ENCODE measurements at regions not wholly inside any gene's neighbourhood (a gene's known extent, or its start where the extent isn't known, plus 50 kb on each side); places are given as distances from the start of the nearest gene placed in this dataset.
"Not testable (repeated sequence)": the region's sequence is repeated elsewhere in the genome, so short reads cannot be mapped to it uniquely, and the experiment has no call there.

- H3K36me3 Mint-ChIP-seq (ENCODE audit: low read depth), result not testable (repeated sequence)
Measured at GRCh38 chr18:22602456-22602855, 184.7 kb upstream of the CTAGE1 start.

GRCh38 chr18:22603902-22604301, 186.2 kb upstream of the CTAGE1 start:
- Mint-ChIP-seq H3K9me3 (peaks cover 4% of the 10 kb centered on the region), H3K4me1 (ENCODE audit: low read depth) (no peaks in the 10 kb centered on the region), H3K27ac (no peak overlapping the region), H3K36me3 (ENCODE audit: low read depth) (no peaks in the 10 kb centered on the region), H3K27me3 (peaks cover 11% of the 10 kb centered on the region), H3K4me3 (no peak overlapping the region)

More at GRCh38 chr18:22602456-22602855, 184.7 kb upstream of the CTAGE1 start:
- not testable (repeated sequence) for H3K9me3 Mint-ChIP-seq; H3K4me3 Mint-ChIP-seq; H3K4me1 Mint-ChIP-seq (ENCODE audit: low read depth); H3K27ac Mint-ChIP-seq
- H3K27me3 Mint-ChIP-seq, result peaks cover 11% of the 10 kb centered on the region

GRCh38 chr18:22604390-22604985, 186.8 kb upstream of the CTAGE1 start:
- no peak overlapping the region for H3K27ac Mint-ChIP-seq
- no peaks in the 10 kb centered on the region for H3K36me3 Mint-ChIP-seq (ENCODE audit: low read depth)
- H3K27me3 Mint-ChIP-seq, result peaks cover 7% of the 10 kb centered on the region

GRCh38 chr18:22604986-22605421, 187.3 kb upstream of the CTAGE1 start:
- Mint-ChIP-seq H3K4me3 (no peak overlapping the region), H3K4me1 (ENCODE audit: low read depth) (no peaks in the 10 kb centered on the region), H3K27ac (no peak overlapping the region), H3K36me3 (ENCODE audit: low read depth) (no peaks in the 10 kb centered on the region), H3K9me3 (no peaks in the 10 kb centered on the region), H3K27me3 (peaks cover 7% of the 10 kb centered on the region)

More at GRCh38 chr18:22604390-22604985, 186.8 kb upstream of the CTAGE1 start:
- Mint-ChIP-seq H3K9me3 (no peaks in the 10 kb centered on the region), H3K4me3 (no peak overlapping the region), H3K4me1 (ENCODE audit: low read depth) (no peaks in the 10 kb centered on the region)

- peaks cover 7% of the 10 kb centered on the region for H3K27me3 Mint-ChIP-seq
- no peaks in the 10 kb centered on the region for H3K36me3 Mint-ChIP-seq (ENCODE audit: low read depth)
- no peak overlapping the region for H3K27ac Mint-ChIP-seq
- no peak overlapping the region for H3K4me3 Mint-ChIP-seq
- H3K9me3 Mint-ChIP-seq, result no peaks in the 10 kb centered on the region
- H3K4me1 Mint-ChIP-seq (ENCODE audit: low read depth), result no peaks in the 10 kb centered on the region
Measured at GRCh38 chr18:22605736-22606135, 188.0 kb upstream of the CTAGE1 start.

- H3K36me3 Mint-ChIP-seq (ENCODE audit: low read depth), result no peaks in the 10 kb centered on the region
- H3K4me3 Mint-ChIP-seq, result no peak overlapping the region
- H3K9me3 Mint-ChIP-seq, result no peaks in the 10 kb centered on the region
- no peak overlapping the region for H3K27ac Mint-ChIP-seq
- H3K4me1 Mint-ChIP-seq (ENCODE audit: low read depth), result no peaks in the 10 kb centered on the region
- peaks cover 7% of the 10 kb centered on the region for H3K27me3 Mint-ChIP-seq
Measured at GRCh38 chr18:22606563-22607283, 189.0 kb upstream of the CTAGE1 start.

GRCh38 chr18:22607284-22607635, 189.5 kb upstream of the CTAGE1 start:
- Mint-ChIP-seq H3K9me3 (no peaks in the 10 kb centered on the region), H3K27ac (no peak overlapping the region), H3K4me3 (no peak overlapping the region), H3K4me1 (ENCODE audit: low read depth) (no peaks in the 10 kb centered on the region), H3K27me3 (peaks cover 7% of the 10 kb centered on the region), H3K36me3 (ENCODE audit: low read depth) (no peaks in the 10 kb centered on the region)

GRCh38 chr18:22608847-22609246, 191.1 kb upstream of the CTAGE1 start:
- H3K4me3 Mint-ChIP-seq, result no peak overlapping the region
- no peak overlapping the region for H3K27ac Mint-ChIP-seq
- H3K4me1 Mint-ChIP-seq (ENCODE audit: low read depth), result no peaks in the 10 kb centered on the region
- peaks cover 13% of the 10 kb centered on the region for H3K27me3 Mint-ChIP-seq
- H3K9me3 Mint-ChIP-seq, result no peaks in the 10 kb centered on the region
- H3K36me3 Mint-ChIP-seq (ENCODE audit: low read depth), result no peaks in the 10 kb centered on the region

- H3K9me3 Mint-ChIP-seq, result no peaks in the 10 kb centered on the region
- no peak overlapping the region for H3K27ac Mint-ChIP-seq
- no peak overlapping the region for H3K4me3 Mint-ChIP-seq
- H3K27me3 Mint-ChIP-seq, result peaks cover 13% of the 10 kb centered on the region
- H3K36me3 Mint-ChIP-seq (ENCODE audit: low read depth), result no peaks in the 10 kb centered on the region
- H3K4me1 Mint-ChIP-seq (ENCODE audit: low read depth), result no peaks in the 10 kb centered on the region
Measured at GRCh38 chr18:22609642-22610041, 191.9 kb upstream of the CTAGE1 start.

- Mint-ChIP-seq H3K27me3 (peaks cover 11% of the 10 kb centered on the region), H3K4me3 (no peak overlapping the region), H3K9me3 (peaks cover 4% of the 10 kb centered on the region), H3K4me1 (ENCODE audit: low read depth) (no peaks in the 10 kb centered on the region), H3K36me3 (ENCODE audit: low read depth) (no peaks in the 10 kb centered on the region), H3K27ac (no peak overlapping the region)
Measured at GRCh38 chr18:22613058-22613690, 195.5 kb upstream of the CTAGE1 start.

- Mint-ChIP-seq H3K4me1 (ENCODE audit: low read depth) (no peaks in the 10 kb centered on the region), H3K27ac (no peak overlapping the region), H3K36me3 (ENCODE audit: low read depth) (no peaks in the 10 kb centered on the region), H3K27me3 (peaks cover 11% of the 10 kb centered on the region), H3K9me3 (peaks cover 4% of the 10 kb centered on the region), H3K4me3 (no peak overlapping the region)
Measured at GRCh38 chr18:22613788-22614187, 196.1 kb upstream of the CTAGE1 start.

- H3K4me3 Mint-ChIP-seq, result no peak overlapping the region
- H3K4me1 Mint-ChIP-seq (ENCODE audit: low read depth), result no peaks in the 10 kb centered on the region
- no peaks in the 10 kb centered on the region for H3K36me3 Mint-ChIP-seq (ENCODE audit: low read depth)
- no peak overlapping the region for H3K27ac Mint-ChIP-seq
- H3K27me3 Mint-ChIP-seq, result peaks cover 11% of the 10 kb centered on the region
- H3K9me3 Mint-ChIP-seq, result peaks cover 13% of the 10 kb centered on the region
Measured at GRCh38 chr18:22623513-22623912, 205.8 kb upstream of the CTAGE1 start.

GRCh38 chr18:22624176-22624575, 206.5 kb upstream of the CTAGE1 start:
- H3K9me3 Mint-ChIP-seq, result peaks cover 13% of the 10 kb centered on the region
- no peaks in the 10 kb centered on the region for H3K4me1 Mint-ChIP-seq (ENCODE audit: low read depth)
- H3K27ac Mint-ChIP-seq, result no peak overlapping the region
- no peak overlapping the region for H3K4me3 Mint-ChIP-seq
- H3K27me3 Mint-ChIP-seq, result peaks cover 11% of the 10 kb centered on the region
- no peaks in the 10 kb centered on the region for H3K36me3 Mint-ChIP-seq (ENCODE audit: low read depth)

- peaks cover 11% of the 10 kb centered on the region for H3K27me3 Mint-ChIP-seq
- H3K9me3 Mint-ChIP-seq, result peaks cover 13% of the 10 kb centered on the region
- no peak overlapping the region for H3K4me3 Mint-ChIP-seq
- H3K4me1 Mint-ChIP-seq (ENCODE audit: low read depth), result no peaks in the 10 kb centered on the region
- no peaks in the 10 kb centered on the region for H3K36me3 Mint-ChIP-seq (ENCODE audit: low read depth)
- H3K27ac Mint-ChIP-seq, result no peak overlapping the region
Measured at GRCh38 chr18:22625406-22625805, 207.7 kb upstream of the CTAGE1 start.

- H3K4me1 Mint-ChIP-seq (ENCODE audit: low read depth), result no peaks in the 10 kb centered on the region
- H3K27me3 Mint-ChIP-seq, result peaks cover 11% of the 10 kb centered on the region
- no peak overlapping the region for H3K4me3 Mint-ChIP-seq
- H3K9me3 Mint-ChIP-seq, result peaks cover 13% of the 10 kb centered on the region
- no peaks in the 10 kb centered on the region for H3K36me3 Mint-ChIP-seq (ENCODE audit: low read depth)
- H3K27ac Mint-ChIP-seq, result no peak overlapping the region
Measured at GRCh38 chr18:22626771-22627170, 209.1 kb upstream of the CTAGE1 start.
